Peyer's patch (tissue), 4 donors: ENCODE measurements at regions not wholly inside any gene's neighbourhood (a gene's known extent, or its start where the extent isn't known, plus 50 kb on each side); places are given as distances from the start of the nearest gene placed in this dataset.

Experiments
- POLR2A ChIP-seq, 2 donors: fragments of 450-650 bp; IDR thresholded peaks; one replicate each; pipeline ENCODE4 v1.5.1; 2017; ENCODE audit warnings: antibody characterized with exemption in 2 of 2, mild to moderate bottlenecking in 2 of 2, moderate library complexity in 2 of 2
- TF ChIP-seq, protein P1 (sequence below), 6 experiments: fragments of 450-650 bp in 4 of 6; fragments of 200-600 bp in 2 of 6; sonication (generic) in 1 of 6; IDR thresholded peaks; one replicate each; pipeline ENCODE4 v1.5.1; 2017 to 2019; ENCODE audit warnings: antibody characterized with exemption in 6 of 6, mild to moderate bottlenecking in 3 of 6, moderate library complexity in 1 of 6

GRCh38 chr4:81595798-81596610 is 124.3 kb upstream of the RASGEF1B start:
- no peak for TF ChIP-seq POLR2A (IDR thresholded peaks at IDR 0.05)
- TF ChIP-seq, protein P1, sequence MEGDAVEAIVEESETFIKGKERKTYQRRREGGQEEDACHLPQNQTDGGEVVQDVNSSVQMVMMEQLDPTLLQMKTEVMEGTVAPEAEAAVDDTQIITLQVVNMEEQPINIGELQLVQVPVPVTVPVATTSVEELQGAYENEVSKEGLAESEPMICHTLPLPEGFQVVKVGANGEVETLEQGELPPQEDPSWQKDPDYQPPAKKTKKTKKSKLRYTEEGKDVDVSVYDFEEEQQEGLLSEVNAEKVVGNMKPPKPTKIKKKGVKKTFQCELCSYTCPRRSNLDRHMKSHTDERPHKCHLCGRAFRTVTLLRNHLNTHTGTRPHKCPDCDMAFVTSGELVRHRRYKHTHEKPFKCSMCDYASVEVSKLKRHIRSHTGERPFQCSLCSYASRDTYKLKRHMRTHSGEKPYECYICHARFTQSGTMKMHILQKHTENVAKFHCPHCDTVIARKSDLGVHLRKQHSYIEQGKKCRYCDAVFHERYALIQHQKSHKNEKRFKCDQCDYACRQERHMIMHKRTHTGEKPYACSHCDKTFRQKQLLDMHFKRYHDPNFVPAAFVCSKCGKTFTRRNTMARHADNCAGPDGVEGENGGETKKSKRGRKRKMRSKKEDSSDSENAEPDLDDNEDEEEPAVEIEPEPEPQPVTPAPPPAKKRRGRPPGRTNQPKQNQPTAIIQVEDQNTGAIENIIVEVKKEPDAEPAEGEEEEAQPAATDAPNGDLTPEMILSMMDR (IDR thresholded peaks at IDR 0.05) = no peak
